ENCODE measurements at regions not wholly inside any gene's neighbourhood (a gene's known extent, or its start where the extent isn't known, plus 50 kb on each side); places are given as distances from the start of the nearest gene placed in this dataset.

- TF ChIP-seq POLR2A (IDR thresholded peaks at IDR 0.05; ENCODE audit: low read length): no peak
- no peak for TF ChIP-seq RAD21 (conservative IDR thresholded peaks at IDR 0.05 in 1 of 2, IDR thresholded peaks at IDR 0.05 in 1 of 2)
Measured at GRCh38 chr5:4225741-4226140, 630.1 kb downstream of the IRX1 start.
